Left ventricle myocardium inferior (tissue), 1 donor: ENCODE measurements at regions not wholly inside any gene's neighbourhood (a gene's known extent, or its start where the extent isn't known, plus 50 kb on each side); places are given as distances from the start of the nearest gene placed in this dataset.

ENCODE experiments used
- DNase-seq: peaks from one replicate; pipeline ENCODE4 v3.0.0-alpha.2; 2020
- H3K27ac ChIP-seq: fragments of 200-600 bp; replicated peaks from 2 replicates; pipeline ENCODE4 v1.8.0; 2021
- H3K27me3 ChIP-seq: fragments of 200-600 bp; 2 replicates; pipeline ENCODE4 v1.8.0; 2021; ENCODE audit warnings: low read depth
- H3K36me3 ChIP-seq: fragments of 200-600 bp; 2 replicates; pipeline ENCODE4 v1.8.0; 2021
- H3K4me1 ChIP-seq: fragments of 200-600 bp; 2 replicates; pipeline ENCODE4 v1.8.0; 2021
- H3K4me3 ChIP-seq: fragments of 200-600 bp; 2 replicates; pipeline ENCODE4 v1.8.0; 2021; ENCODE audit warnings: mild to moderate bottlenecking, moderate library complexity
- H3K9me3 ChIP-seq: fragments of 200-600 bp; replicated peaks from 2 replicates; pipeline ENCODE4 v1.8.0; 2021
- intact Hi-C: fragments of 100-400 bp; cut with micrococcal nuclease; formaldehyde crosslinking; loops from one replicate; pipeline ENCODE4 v1.11.0; 2022
- TF ChIP-seq, protein P1 (sequence below): fragments of 200-600 bp; IDR thresholded peaks from 2 replicates; pipeline ENCODE4 v1.8.0; 2021; ENCODE audit warnings: antibody characterized with exemption, mild to moderate bottlenecking, borderline replicate concordance
- donor health status: DM: no; HTN: yes; CAD: no; lungs with severe emphysema.

- no peaks in the 10 kb centered on the region for H3K4me1 ChIP-seq
- no peak for DNase-seq
- intact Hi-C loops, result no loop called here
- H3K9me3 ChIP-seq, result peaks cover 40% of the 10 kb centered on the region
- no peak overlapping the region for H3K27ac ChIP-seq
- H3K36me3 ChIP-seq, result no peaks in the 10 kb centered on the region
- H3K27me3 ChIP-seq, result no peaks in the 10 kb centered on the region
- TF ChIP-seq, protein P1, sequence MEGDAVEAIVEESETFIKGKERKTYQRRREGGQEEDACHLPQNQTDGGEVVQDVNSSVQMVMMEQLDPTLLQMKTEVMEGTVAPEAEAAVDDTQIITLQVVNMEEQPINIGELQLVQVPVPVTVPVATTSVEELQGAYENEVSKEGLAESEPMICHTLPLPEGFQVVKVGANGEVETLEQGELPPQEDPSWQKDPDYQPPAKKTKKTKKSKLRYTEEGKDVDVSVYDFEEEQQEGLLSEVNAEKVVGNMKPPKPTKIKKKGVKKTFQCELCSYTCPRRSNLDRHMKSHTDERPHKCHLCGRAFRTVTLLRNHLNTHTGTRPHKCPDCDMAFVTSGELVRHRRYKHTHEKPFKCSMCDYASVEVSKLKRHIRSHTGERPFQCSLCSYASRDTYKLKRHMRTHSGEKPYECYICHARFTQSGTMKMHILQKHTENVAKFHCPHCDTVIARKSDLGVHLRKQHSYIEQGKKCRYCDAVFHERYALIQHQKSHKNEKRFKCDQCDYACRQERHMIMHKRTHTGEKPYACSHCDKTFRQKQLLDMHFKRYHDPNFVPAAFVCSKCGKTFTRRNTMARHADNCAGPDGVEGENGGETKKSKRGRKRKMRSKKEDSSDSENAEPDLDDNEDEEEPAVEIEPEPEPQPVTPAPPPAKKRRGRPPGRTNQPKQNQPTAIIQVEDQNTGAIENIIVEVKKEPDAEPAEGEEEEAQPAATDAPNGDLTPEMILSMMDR, result no peak
- no peak overlapping the region for H3K4me3 ChIP-seq
Measured at GRCh38 chr18:78893281-78894032, 86.2 kb upstream of the SALL3 start.

GRCh38 chr18:78894033-78894305 lies 85.6 kb upstream of the SALL3 start:
- no peaks in the 10 kb centered on the region for H3K4me1 ChIP-seq
- H3K27me3 ChIP-seq, result no peaks in the 10 kb centered on the region
- TF ChIP-seq, protein P1, result no peak
- DNase-seq, result no peak
- no peak overlapping the region for H3K27ac ChIP-seq
- peaks cover 37% of the 10 kb centered on the region for H3K9me3 ChIP-seq
- intact Hi-C loops, result no loop called here
- H3K4me3 ChIP-seq, result no peak overlapping the region
- H3K36me3 ChIP-seq, result no peaks in the 10 kb centered on the region

DNA sequence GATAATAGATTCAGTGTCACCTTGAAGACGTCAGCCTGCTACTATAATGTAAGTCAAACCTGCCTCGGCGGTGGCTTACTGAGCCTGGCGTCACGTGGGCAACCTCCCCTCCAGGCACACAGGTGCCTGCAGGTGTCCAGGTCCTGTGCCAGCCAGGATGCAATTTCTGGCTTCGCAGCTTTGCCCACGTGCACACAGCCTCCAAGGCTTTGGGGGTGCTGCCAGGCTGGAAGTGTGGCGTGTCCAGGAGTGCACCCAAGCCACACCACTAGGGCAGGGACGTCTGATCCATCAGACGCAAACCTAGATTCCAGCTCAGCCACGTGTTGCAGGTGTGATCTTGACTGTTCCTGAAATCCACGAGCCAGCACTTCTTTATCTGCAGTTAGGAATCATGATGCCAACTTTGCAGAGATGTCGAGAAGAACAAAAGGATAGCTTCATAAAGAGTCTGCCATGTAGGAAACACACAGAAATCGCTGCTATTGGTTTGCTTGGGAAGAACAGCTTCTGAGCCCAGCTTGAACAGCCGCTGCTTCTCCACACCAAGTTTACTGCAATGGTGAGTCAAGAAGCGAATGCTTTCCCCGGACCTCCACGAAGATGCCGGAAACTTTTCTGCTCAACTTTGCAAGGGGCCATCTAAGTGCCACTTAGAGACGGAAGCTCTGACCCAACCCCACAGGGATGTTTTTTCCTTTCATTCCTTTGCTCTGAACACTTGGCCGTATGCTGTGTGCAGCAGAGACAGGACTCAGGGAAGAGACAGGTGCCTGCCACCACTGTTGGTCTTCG lies 84.2 kb upstream of the SALL3 start:
- intact Hi-C loops, result no loop called here
- DNase-seq, result no peak

GRCh38 chr18:78896111-78896905 lies 83.3 kb upstream of the SALL3 start:
- peaks cover 4% of the 10 kb centered on the region for H3K27me3 ChIP-seq
- TF ChIP-seq, protein P1, result no peak
- intact Hi-C loops, result no loop called here
- H3K27ac ChIP-seq, result no peak overlapping the region
- no peak overlapping the region for H3K4me3 ChIP-seq
- no peaks in the 10 kb centered on the region for H3K36me3 ChIP-seq
- peaks cover 18% of the 10 kb centered on the region for H3K9me3 ChIP-seq
- H3K4me1 ChIP-seq, result no peaks in the 10 kb centered on the region
- DNase-seq, result no peak

More for the DNA sequence above, 84.2 kb upstream of the SALL3 start:
- Histone ChIP-seq H3K27ac (no peak overlapping the region), H3K36me3 (no peaks in the 10 kb centered on the region), H3K27me3 (no peaks in the 10 kb centered on the region), H3K9me3 (peaks cover 27% of the 10 kb centered on the region), H3K4me1 (no peaks in the 10 kb centered on the region), H3K4me3 (no peak overlapping the region)
- TF ChIP-seq, protein P1, result no peak

DNA sequence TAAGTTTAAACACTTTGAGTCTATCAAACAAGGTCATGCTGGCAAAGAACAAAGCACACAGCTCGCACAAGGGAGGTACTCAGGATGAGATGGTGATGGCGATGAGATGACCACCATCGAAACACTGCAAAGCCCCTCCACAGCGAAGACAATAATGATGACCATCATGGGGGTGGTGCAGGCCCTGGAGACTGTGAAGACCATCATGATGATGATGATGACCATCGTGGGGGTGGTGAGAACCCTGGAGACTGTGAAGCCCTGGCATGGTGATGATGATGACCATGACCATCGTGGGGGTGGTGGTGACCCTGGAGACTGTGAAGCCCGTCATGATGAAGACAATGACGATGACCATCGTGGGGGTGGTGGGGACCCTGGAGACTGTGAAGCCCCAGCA lies 81.6 kb upstream of the SALL3 start:
- H3K4me1 ChIP-seq, result no peaks in the 10 kb centered on the region
- DNase-seq, result no peak
- H3K27me3 ChIP-seq, result peaks cover 21% of the 10 kb centered on the region
- TF ChIP-seq, protein P1, result no peak
- no peak overlapping the region for H3K27ac ChIP-seq
- peaks cover 17% of the 10 kb centered on the region for H3K9me3 ChIP-seq
- no peaks in the 10 kb centered on the region for H3K36me3 ChIP-seq
- intact Hi-C loops, result no loop called here
- no peak overlapping the region for H3K4me3 ChIP-seq
